OCI-LY7 (cell line): ENCODE measurements at regions not wholly inside any gene's neighbourhood (a gene's known extent, or its start where the extent isn't known, plus 50 kb on each side); places are given as distances from the start of the nearest gene placed in this dataset.

ENCODE experiments used
- BruUV-seq: library from RNA; stranded (reverse); fragments of 400-500 nt; replicated peaks from 2 replicates; lab custom pipeline; 2021; lab: Mats Ljungman, UMichigan
- CTCF ChIA-PET: fragments of 300-600 bp; sonication (Branson Sonifier 250); formaldehyde crosslinking; loops from one replicate; lab custom pipeline; 2022; ENCODE audit warnings: antibody characterized with exemption; ENCODE audit not compliant: unreplicated experiment; lab: Charles Lee
- POLR2A ChIA-PET: fragments of 300-600 bp; sonication (Branson Sonifier 250); formaldehyde crosslinking; loops from one replicate; lab custom pipeline; 2022; ENCODE audit warnings: antibody characterized with exemption; lab: Charles Lee
- DNase-seq: peaks from one replicate; pipeline ENCODE4 v3.0.0-alpha.2; 2015; ENCODE audit warnings: low spot score
- H2AFZ ChIP-seq: fragments of 200-600 bp; sonication (generic), shearing (Covaris generic); 2 replicates; pipeline ENCODE4 v1.6.1; 2014; ENCODE audit warnings: mild to moderate bottlenecking, antibody characterized with exemption, low read length, moderate library complexity
- H3K27ac ChIP-seq: fragments of 200-600 bp; sonication (generic); 2 replicates; pipeline ENCODE4 v1.5.1; 2014; ENCODE audit warnings: mixed run types, low read depth, mild to moderate bottlenecking, moderate library complexity, low read length, inconsistent platforms; ENCODE audit not compliant: poor library complexity, severe bottlenecking
- H3K36me3 ChIP-seq: fragments of 200-600 bp; sonication (generic); 2 replicates; pipeline ENCODE4 v1.6.1; 2014; ENCODE audit warnings: mild to moderate bottlenecking, antibody characterized with exemption, low read length, moderate library complexity, mixed read lengths; ENCODE audit not compliant: insufficient read depth
- H3K4me1 ChIP-seq: fragments of 200-600 bp; sonication (generic); 2 replicates; pipeline ENCODE4 v1.5.1; 2014; ENCODE audit warnings: mild to moderate bottlenecking, low read length; ENCODE audit not compliant: insufficient read depth, poor library complexity, severe bottlenecking
- H3K4me2 ChIP-seq: fragments of 200-600 bp; sonication (generic); 2 replicates; pipeline ENCODE4 v1.6.1; 2014; ENCODE audit warnings: mild to moderate bottlenecking, low read length
- H3K4me3 ChIP-seq: fragments of 200-600 bp; sonication (generic); 2 replicates; pipeline ENCODE4 v1.5.1; 2014; ENCODE audit warnings: mild to moderate bottlenecking, low read depth, low read length; ENCODE audit not compliant: poor library complexity, severe bottlenecking
- H3K79me2 ChIP-seq: fragments of 200-600 bp; sonication (generic); 2 replicates; pipeline ENCODE4 v1.6.1; 2016; ENCODE audit warnings: low read depth, mild to moderate bottlenecking, low read length, moderate library complexity, mixed read lengths; ENCODE audit not compliant: insufficient read depth
- H3K9me2 ChIP-seq: fragments of 200-600 bp; sonication (generic); 2 replicates; pipeline ENCODE4 v1.6.1; 2016; ENCODE audit warnings: mild to moderate bottlenecking, low read length, mixed read lengths; ENCODE audit not compliant: insufficient read depth
- H3K9me3 ChIP-seq: fragments of 200-600 bp; sonication (generic); 2 replicates; pipeline ENCODE4 v1.6.1; 2014; ENCODE audit warnings: mild to moderate bottlenecking, mixed run types, low read length, mixed read lengths
- H4K20me1 ChIP-seq: fragments of 200-600 bp; sonication (generic); 2 replicates; pipeline ENCODE4 v1.6.1; 2014; ENCODE audit warnings: mild to moderate bottlenecking, antibody characterized with exemption, low read length, moderate library complexity, mixed read lengths; ENCODE audit not compliant: insufficient read depth
- EZH2phosphoT487 ChIP-seq: fragments of 200-600 bp; sonication (generic); IDR thresholded peaks from 2 replicates; pipeline ENCODE4 v1.6.1; 2018; ENCODE audit warnings: low read depth, borderline replicate concordance, mild to moderate bottlenecking, mixed run types, antibody characterized with exemption, low read length, moderate library complexity, mixed read lengths
- intact Hi-C: fragments of 100-400 bp; cut with micrococcal nuclease; formaldehyde crosslinking; loops from one replicate; pipeline ENCODE4 v1.10.0; 2022; ENCODE audit not compliant: unreplicated experiment
- TF ChIP-seq, protein P1 (sequence below): fragments of 200-600 bp; sonication (generic); conservative IDR thresholded peaks from 2 replicates; pipeline ENCODE4 v1.5.1; 2014; ENCODE audit warnings: mild to moderate bottlenecking, antibody characterized with exemption, low read length, moderate library complexity, mixed read lengths

DNA sequence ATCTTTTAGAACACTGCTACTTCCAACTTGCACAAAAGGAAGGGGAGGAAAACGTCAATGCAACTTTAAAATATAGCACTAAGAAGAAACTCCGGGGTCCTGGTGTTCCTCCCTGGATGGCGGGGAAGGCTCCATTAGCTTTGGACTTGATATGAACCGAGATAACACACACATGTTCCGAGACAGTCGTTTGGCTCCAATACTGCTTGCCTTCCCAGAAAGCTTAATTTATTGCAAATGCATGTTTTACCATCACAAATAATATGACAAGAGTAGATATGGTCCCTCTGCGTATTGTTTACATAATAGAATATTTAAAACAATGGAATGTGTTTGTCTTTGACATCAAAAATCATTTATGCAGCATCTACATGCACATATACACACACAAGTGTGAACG, 87.6 kb upstream of the CLMN start:
- DNase-seq: no peak
- CTCF ChIA-PET: no interaction called here

DNA sequence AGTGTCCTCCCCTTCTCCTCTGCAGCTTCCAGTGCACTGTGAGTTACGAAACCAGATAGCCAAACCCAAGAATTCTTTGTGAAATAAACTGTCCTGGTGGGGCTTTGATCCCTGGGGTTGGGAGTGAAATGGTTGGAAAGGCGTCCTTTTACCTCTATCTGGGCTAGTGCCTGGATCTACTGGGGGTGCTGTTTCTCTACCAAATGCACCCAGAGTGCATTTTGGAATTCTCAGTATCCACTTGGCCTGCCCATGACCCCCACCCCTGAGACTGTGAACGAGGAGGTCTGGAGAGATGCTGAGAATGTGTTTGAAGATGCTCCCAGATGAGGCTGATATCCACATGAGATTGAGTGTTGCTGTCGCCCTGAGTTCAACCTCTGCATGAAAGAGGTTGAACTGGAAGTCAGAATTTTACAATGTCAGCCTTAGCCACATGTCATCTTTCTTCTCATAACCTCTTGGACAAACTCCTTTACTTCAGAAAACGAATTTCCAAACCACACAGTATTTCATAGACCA, 87.1 kb upstream of the CLMN start:
- H3K4me2 ChIP-seq: no peak overlapping the region
- H3K9me3 ChIP-seq: no peaks in the 10 kb centered on the region
- no peak overlapping the region for H2AFZ ChIP-seq
- H3K9me2 ChIP-seq: no peaks in the 10 kb centered on the region
- H3K4me1 ChIP-seq: no peaks in the 10 kb centered on the region
- H3K79me2 ChIP-seq: no peaks in the 10 kb centered on the region
- ChIA-PET POLR2A (no interaction called here), CTCF (no interaction called here)
- BruUV-seq: no TSS peak
- no peak for DNase-seq
- intact Hi-C loops: no loop called here
- no peaks in the 10 kb centered on the region for H3K36me3 ChIP-seq
- H3K27ac ChIP-seq: no peak overlapping the region
- TF ChIP-seq EZH2phosphoT487: no peak
- TF ChIP-seq, protein P1, sequence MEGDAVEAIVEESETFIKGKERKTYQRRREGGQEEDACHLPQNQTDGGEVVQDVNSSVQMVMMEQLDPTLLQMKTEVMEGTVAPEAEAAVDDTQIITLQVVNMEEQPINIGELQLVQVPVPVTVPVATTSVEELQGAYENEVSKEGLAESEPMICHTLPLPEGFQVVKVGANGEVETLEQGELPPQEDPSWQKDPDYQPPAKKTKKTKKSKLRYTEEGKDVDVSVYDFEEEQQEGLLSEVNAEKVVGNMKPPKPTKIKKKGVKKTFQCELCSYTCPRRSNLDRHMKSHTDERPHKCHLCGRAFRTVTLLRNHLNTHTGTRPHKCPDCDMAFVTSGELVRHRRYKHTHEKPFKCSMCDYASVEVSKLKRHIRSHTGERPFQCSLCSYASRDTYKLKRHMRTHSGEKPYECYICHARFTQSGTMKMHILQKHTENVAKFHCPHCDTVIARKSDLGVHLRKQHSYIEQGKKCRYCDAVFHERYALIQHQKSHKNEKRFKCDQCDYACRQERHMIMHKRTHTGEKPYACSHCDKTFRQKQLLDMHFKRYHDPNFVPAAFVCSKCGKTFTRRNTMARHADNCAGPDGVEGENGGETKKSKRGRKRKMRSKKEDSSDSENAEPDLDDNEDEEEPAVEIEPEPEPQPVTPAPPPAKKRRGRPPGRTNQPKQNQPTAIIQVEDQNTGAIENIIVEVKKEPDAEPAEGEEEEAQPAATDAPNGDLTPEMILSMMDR: no peak
- no peak overlapping the region for H3K4me3 ChIP-seq
- H4K20me1 ChIP-seq: no peaks in the 10 kb centered on the region

More for the DNA sequence above, 87.6 kb upstream of the CLMN start:
- no peak overlapping the region for H2AFZ ChIP-seq
- H3K79me2 ChIP-seq: no peaks in the 10 kb centered on the region
- no peaks in the 10 kb centered on the region for H4K20me1 ChIP-seq
- no peaks in the 10 kb centered on the region for H3K9me2 ChIP-seq
- POLR2A ChIA-PET: no interaction called here
- H3K4me2 ChIP-seq: no peak overlapping the region
- no TSS peak for BruUV-seq
- TF ChIP-seq, protein P1: no peak
- no peak for TF ChIP-seq EZH2phosphoT487
- no peaks in the 10 kb centered on the region for H3K9me3 ChIP-seq
- no peaks in the 10 kb centered on the region for H3K4me1 ChIP-seq
- no peak overlapping the region for H3K4me3 ChIP-seq
- no peak overlapping the region for H3K27ac ChIP-seq
- no peaks in the 10 kb centered on the region for H3K36me3 ChIP-seq
- intact Hi-C loops: no loop called here

DNA sequence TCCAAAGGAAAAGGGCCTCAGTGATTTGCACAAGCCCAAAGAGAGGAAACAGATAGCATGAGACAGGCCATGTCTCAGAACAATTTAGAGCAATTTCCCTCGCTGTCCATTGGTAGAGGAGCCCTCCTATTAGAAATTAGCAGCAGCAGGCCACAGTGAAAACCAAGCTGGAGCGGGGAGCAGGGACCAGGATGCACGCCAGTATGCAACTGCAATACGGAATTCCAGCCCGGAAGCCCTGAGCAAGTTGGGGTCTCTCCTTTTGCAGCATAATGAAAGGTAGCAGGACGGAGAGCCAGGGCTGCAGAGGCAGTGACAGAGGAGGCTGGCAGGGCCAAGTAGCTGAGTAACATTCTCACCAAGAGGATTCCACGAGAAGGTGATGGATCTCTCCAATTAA, 84.9 kb upstream of the CLMN start:
- Histone ChIP-seq H3K4me2 (no peak overlapping the region), H3K27ac (no peak overlapping the region), H3K9me2 (no peaks in the 10 kb centered on the region), H3K36me3 (no peaks in the 10 kb centered on the region), H3K79me2 (no peaks in the 10 kb centered on the region), H3K4me3 (no peak overlapping the region), H2AFZ (no peak overlapping the region), H4K20me1 (no peaks in the 10 kb centered on the region), H3K9me3 (no peaks in the 10 kb centered on the region), H3K4me1 (no peaks in the 10 kb centered on the region)
- POLR2A ChIA-PET: no interaction called here
- no TSS peak for BruUV-seq
- intact Hi-C loops: no loop called here
- no peak for TF ChIP-seq EZH2phosphoT487
- TF ChIP-seq, protein P1: no peak
- CTCF ChIA-PET: no interaction called here
- no peak for DNase-seq
